SU-DHL-6 (cell line): ENCODE measurements at regions not wholly inside any gene's neighbourhood (a gene's known extent, or its start where the extent isn't known, plus 50 kb on each side); places are given as distances from the start of the nearest gene placed in this dataset.

ENCODE experiments used
- H2AFZ ChIP-seq: fragments of 200-600 bp; sonication (generic); 2 replicates; pipeline ENCODE4 v1.6.1; 2014; ENCODE audit warnings: low read depth, mild to moderate bottlenecking, moderate library complexity, mixed read lengths, antibody characterized with exemption, low read length; ENCODE audit not compliant: severe bottlenecking
- H3F3A ChIP-seq: fragments of 200-600 bp; shearing (Covaris generic); 2 replicates; pipeline ENCODE4 v1.6.0; 2016; ENCODE audit warnings: antibody characterized with exemption, mild to moderate bottlenecking; ENCODE audit not compliant: insufficient read depth
- H3K27ac ChIP-seq: fragments of 200-600 bp; sonication (generic); 2 replicates; pipeline ENCODE4 v1.5.1; 2016; ENCODE audit warnings: low read depth, mild to moderate bottlenecking, low read length, moderate library complexity, mixed read lengths
- H3K27me3 ChIP-seq: fragments of 200-600 bp; sonication (generic), shearing (Covaris generic); 2 replicates; pipeline ENCODE4 v1.6.0; 2014; ENCODE audit warnings: mild to moderate bottlenecking, low read length
- H3K36me3 ChIP-seq: fragments of 200-600 bp; sonication (generic); 2 replicates; pipeline ENCODE4 v1.6.1; 2014; ENCODE audit warnings: mild to moderate bottlenecking, low read length, mixed read lengths
- H3K4me2 ChIP-seq: fragments of 300-600, 200-600 bp; shearing (Covaris generic), sonication (generic); 2 replicates; pipeline ENCODE4 v1.6.0; 2014; ENCODE audit warnings: low read length, low read depth, mild to moderate bottlenecking; ENCODE audit not compliant: poor library complexity, severe bottlenecking
- H3K4me3 ChIP-seq: fragments of 200-600 bp; sonication (generic); 2 replicates; pipeline ENCODE4 v1.5.1; 2014; ENCODE audit warnings: antibody characterized with exemption, low read length, mild to moderate bottlenecking, mixed read lengths; ENCODE audit not compliant: insufficient read depth, poor library complexity, severe bottlenecking
- H3K79me2 ChIP-seq: fragments of 200-600 bp; sonication (generic); 2 replicates; pipeline ENCODE4 v1.6.1; 2014; ENCODE audit warnings: mild to moderate bottlenecking, low read length, moderate library complexity; ENCODE audit not compliant: insufficient read depth
- H3K9ac ChIP-seq: fragments of 200-600 bp; sonication (generic); 2 replicates; pipeline ENCODE4 v1.7.0; 2014; ENCODE audit warnings: mild to moderate bottlenecking, low read length
- H3K9me2 ChIP-seq: fragments of 200-600 bp; sonication (generic); replicated peaks from 2 replicates; pipeline ENCODE4 v1.6.1; 2014; ENCODE audit warnings: low read length; ENCODE audit not compliant: insufficient read depth
- H3K9me3 ChIP-seq: fragments of 200-600 bp; sonication (generic); 2 replicates; pipeline ENCODE4 v1.6.1; 2014; ENCODE audit warnings: low read length, mixed read lengths; ENCODE audit not compliant: insufficient read depth
- H4K20me1 ChIP-seq: fragments of 200-600 bp; sonication (generic); 2 replicates; pipeline ENCODE4 v1.6.1; 2014; ENCODE audit warnings: low read depth, mild to moderate bottlenecking, antibody characterized with exemption, low read length, moderate library complexity, mixed read lengths
- EZH2phosphoT487 ChIP-seq: fragments of 200-600 bp; sonication (generic), shearing (Covaris generic); conservative IDR thresholded peaks from 2 replicates; pipeline ENCODE4 v1.6.1; 2018; ENCODE audit warnings: mild to moderate bottlenecking, antibody characterized with exemption, low read length, moderate library complexity, mixed read lengths
- TF ChIP-seq, protein P1 (sequence below): fragments of 200-600 bp; sonication (generic); IDR thresholded peaks from one replicate; pipeline ENCODE4 v1.5.1; 2017; ENCODE audit warnings: antibody characterized with exemption, mild to moderate bottlenecking, low read length, moderate library complexity; ENCODE audit not compliant: insufficient read depth, poor library complexity, severe bottlenecking

DNA sequence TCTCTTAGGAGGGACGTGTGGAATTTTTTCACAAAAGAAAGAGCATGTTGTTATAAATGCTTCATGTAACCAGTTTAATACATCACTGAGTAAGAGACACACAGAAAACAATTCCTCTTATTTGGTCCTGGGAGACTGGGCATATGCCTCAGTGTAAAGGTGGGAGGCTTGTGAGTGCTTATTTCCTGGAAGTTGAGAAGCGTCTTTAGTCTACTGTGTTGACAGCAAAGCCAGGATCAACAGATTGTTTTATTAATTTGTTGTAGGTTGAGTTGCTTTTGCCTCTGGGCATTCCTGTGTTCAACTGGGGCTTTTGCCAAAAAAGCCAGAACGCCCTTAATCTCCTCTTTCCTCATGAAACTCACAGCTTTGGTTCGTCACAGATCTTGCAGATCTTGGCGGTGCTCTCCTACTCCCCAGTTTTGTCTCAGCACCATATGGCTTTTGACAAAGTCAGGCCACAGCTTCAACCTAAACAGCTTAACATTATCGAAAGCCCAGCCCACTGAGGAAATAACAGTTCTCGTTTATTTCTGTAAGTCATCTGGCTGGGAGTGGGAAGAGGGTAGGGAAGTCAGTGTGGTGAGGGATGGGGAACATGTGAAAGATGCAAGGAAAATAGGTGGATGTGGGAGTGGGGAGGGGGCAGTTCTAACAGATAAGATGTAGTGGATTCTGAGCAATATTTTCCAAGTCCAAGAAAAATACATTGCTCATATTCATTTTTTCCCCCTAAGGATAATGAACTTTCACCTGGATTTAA, 227.2 kb downstream of the DACT1 start:
- Histone ChIP-seq H4K20me1 (no peaks in the 10 kb centered on the region), H3K9me3 (no peaks in the 10 kb centered on the region; the same call in 1 of the 2 replicates), H3K4me2 (no peak overlapping the region), H2AFZ (no peak overlapping the region), H3K4me3 (no peak overlapping the region), H3K9ac (no peak overlapping the region), H3K79me2 (no peaks in the 10 kb centered on the region), H3K36me3 (no peaks in the 10 kb centered on the region), H3K27ac (no peak overlapping the region), H3K9me2 (no peaks in the 10 kb centered on the region), H3K27me3 (no peaks in the 10 kb centered on the region), H3F3A (no peaks in the 10 kb centered on the region)
- no peak for TF ChIP-seq EZH2phosphoT487
- TF ChIP-seq, protein P1, sequence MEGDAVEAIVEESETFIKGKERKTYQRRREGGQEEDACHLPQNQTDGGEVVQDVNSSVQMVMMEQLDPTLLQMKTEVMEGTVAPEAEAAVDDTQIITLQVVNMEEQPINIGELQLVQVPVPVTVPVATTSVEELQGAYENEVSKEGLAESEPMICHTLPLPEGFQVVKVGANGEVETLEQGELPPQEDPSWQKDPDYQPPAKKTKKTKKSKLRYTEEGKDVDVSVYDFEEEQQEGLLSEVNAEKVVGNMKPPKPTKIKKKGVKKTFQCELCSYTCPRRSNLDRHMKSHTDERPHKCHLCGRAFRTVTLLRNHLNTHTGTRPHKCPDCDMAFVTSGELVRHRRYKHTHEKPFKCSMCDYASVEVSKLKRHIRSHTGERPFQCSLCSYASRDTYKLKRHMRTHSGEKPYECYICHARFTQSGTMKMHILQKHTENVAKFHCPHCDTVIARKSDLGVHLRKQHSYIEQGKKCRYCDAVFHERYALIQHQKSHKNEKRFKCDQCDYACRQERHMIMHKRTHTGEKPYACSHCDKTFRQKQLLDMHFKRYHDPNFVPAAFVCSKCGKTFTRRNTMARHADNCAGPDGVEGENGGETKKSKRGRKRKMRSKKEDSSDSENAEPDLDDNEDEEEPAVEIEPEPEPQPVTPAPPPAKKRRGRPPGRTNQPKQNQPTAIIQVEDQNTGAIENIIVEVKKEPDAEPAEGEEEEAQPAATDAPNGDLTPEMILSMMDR: no peak

DNA sequence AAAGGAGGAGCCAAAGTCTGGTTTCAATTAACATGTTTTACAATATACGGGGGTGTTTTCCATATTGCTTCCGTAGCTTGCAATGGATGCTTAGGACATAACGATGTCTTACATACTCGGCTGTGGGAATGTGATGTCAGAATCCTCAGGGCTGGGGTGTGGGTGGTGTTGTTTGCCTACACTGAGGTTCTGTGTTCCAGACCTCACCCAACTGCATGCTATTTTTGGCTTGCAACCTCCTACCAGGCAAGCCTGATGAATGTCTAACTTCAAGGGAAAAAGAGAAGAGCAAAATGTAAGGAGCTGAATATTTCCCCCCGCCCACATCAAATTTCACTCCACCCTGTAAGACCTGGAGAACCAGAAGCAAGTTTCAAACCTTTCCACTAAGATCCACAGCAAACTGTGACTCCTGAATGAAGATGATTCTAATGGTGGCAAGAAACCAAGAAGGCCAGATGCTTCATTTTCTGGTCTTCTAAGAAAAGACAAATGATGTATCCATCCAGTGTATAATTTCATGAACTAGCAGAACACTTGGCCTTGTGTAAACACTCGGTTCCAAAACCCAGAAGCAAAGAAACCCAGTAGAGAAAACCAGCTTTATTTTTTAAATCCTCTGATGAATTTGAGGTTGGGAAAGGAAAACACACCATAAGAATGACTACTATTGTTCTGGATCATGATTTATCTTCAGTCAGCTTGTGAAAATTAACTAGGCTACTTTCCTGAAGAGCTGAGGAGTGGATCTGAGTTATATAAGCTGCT, 227.9 kb downstream of the DACT1 start:
- Histone ChIP-seq H3K36me3 (no peaks in the 10 kb centered on the region), H3K4me3 (no peak overlapping the region), H3F3A (no peaks in the 10 kb centered on the region), H3K9me3 (no peaks in the 10 kb centered on the region; the same call in 1 of the 2 replicates), H3K9ac (no peak overlapping the region), H2AFZ (no peak overlapping the region), H3K9me2 (no peaks in the 10 kb centered on the region), H3K4me2 (no peak overlapping the region), H3K27ac (no peak overlapping the region), H3K79me2 (no peaks in the 10 kb centered on the region), H4K20me1 (no peaks in the 10 kb centered on the region), H3K27me3 (no peaks in the 10 kb centered on the region)
- no peak for TF ChIP-seq EZH2phosphoT487
- TF ChIP-seq, protein P1: no peak

GRCh38 chr14:58866391-58866790, 228.6 kb downstream of the DACT1 start:
- Histone ChIP-seq H3K4me3 (no peak overlapping the region), H3K27me3 (no peaks in the 10 kb centered on the region), H3K79me2 (no peaks in the 10 kb centered on the region), H3K9me2 (no peaks in the 10 kb centered on the region), H4K20me1 (no peaks in the 10 kb centered on the region), H3K9me3 (no peaks in the 10 kb centered on the region; the same call in 1 of the 2 replicates), H3K27ac (no peak overlapping the region), H3F3A (no peaks in the 10 kb centered on the region), H3K9ac (no peak overlapping the region), H3K36me3 (no peaks in the 10 kb centered on the region), H2AFZ (no peak overlapping the region), H3K4me2 (no peak overlapping the region)
- no peak for TF ChIP-seq EZH2phosphoT487
- TF ChIP-seq, protein P1: no peak
